Suprapubic skin (tissue), 4 donors: ENCODE measurements at regions not wholly inside any gene's neighbourhood (a gene's known extent, or its start where the extent isn't known, plus 50 kb on each side); places are given as distances from the start of the nearest gene placed in this dataset.

Source experiments
- DNase-seq, 2 donors: peaks; one replicate each; pipeline ENCODE4 v3.0.0-alpha.2; 2019; ENCODE audit warnings: low spot score in 2 of 2
- H3K27ac ChIP-seq: fragments of 200-600 bp; sonication (generic); one replicate; pipeline ENCODE4 v1.5.1; 2019
- H3K27me3 ChIP-seq: fragments of 200-600 bp; sonication (generic); one replicate; pipeline ENCODE4 v1.5.1; 2019
- H3K36me3 ChIP-seq: fragments of 200-600 bp; sonication (generic); one replicate; pipeline ENCODE4 v1.5.1; 2019
- H3K4me1 ChIP-seq: fragments of 200-600 bp; sonication (generic); one replicate; pipeline ENCODE4 v1.5.1; 2019
- H3K4me3 ChIP-seq: fragments of 200-600 bp; sonication (generic); one replicate; pipeline ENCODE4 v1.5.1; 2019; ENCODE audit warnings: mild to moderate bottlenecking
- H3K9me3 ChIP-seq: fragments of 200-600 bp; sonication (generic); one replicate; pipeline ENCODE4 v1.5.1; 2019
- EP300 ChIP-seq: sonication (generic); formaldehyde crosslinking; IDR thresholded peaks from one replicate; pipeline ENCODE4 v1.6.1; 2017; ENCODE audit warnings: antibody characterized with exemption
- POLR2A ChIP-seq, 2 donors: fragments of 450-650 bp; IDR thresholded peaks; one replicate each; pipeline ENCODE4 v1.6.1; 2017; ENCODE audit warnings: antibody characterized with exemption in 2 of 2, mild to moderate bottlenecking in 2 of 2, moderate library complexity in 2 of 2
- POLR2AphosphoS5 ChIP-seq, 3 donors: sonication (generic); formaldehyde crosslinking; IDR thresholded peaks; one replicate each; pipeline ENCODE4 v1.6.1; 2017; ENCODE audit warnings: antibody characterized with exemption in 3 of 3
- WGBS: methylation state at CpG from one replicate; pipeline ENCODE4 v1.1.5; 2018; 5-methylcytosine and 5-hydroxymethylcytosine counted together
- TF ChIP-seq, protein P1 (sequence below), 2 donors: fragments of 200-600 bp in 1 of 2; fragments of 450-650 bp in 1 of 2; sonication (generic) in 1 of 2; IDR thresholded peaks; one replicate each; pipeline ENCODE4 v1.5.1; 2016 to 2019; ENCODE audit warnings: antibody characterized with exemption in 2 of 2, mild to moderate bottlenecking in 1 of 2, moderate library complexity in 1 of 2

GRCh38 chr2:7929281-7929680, 752.6 kb upstream of the ID2 start:
- whole genome bisulfite sequencing, result 88% methylated on average over 9 of the region's 9 CpGs
- H3K4me1 ChIP-seq, result no peaks in the 10 kb centered on the region
- TF ChIP-seq POLR2AphosphoS5 (IDR thresholded peaks at IDR 0.05) (no peak), POLR2A (IDR thresholded peaks at IDR 0.05) (no peak), EP300 (no peak)
- TF ChIP-seq, protein P1, sequence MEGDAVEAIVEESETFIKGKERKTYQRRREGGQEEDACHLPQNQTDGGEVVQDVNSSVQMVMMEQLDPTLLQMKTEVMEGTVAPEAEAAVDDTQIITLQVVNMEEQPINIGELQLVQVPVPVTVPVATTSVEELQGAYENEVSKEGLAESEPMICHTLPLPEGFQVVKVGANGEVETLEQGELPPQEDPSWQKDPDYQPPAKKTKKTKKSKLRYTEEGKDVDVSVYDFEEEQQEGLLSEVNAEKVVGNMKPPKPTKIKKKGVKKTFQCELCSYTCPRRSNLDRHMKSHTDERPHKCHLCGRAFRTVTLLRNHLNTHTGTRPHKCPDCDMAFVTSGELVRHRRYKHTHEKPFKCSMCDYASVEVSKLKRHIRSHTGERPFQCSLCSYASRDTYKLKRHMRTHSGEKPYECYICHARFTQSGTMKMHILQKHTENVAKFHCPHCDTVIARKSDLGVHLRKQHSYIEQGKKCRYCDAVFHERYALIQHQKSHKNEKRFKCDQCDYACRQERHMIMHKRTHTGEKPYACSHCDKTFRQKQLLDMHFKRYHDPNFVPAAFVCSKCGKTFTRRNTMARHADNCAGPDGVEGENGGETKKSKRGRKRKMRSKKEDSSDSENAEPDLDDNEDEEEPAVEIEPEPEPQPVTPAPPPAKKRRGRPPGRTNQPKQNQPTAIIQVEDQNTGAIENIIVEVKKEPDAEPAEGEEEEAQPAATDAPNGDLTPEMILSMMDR (IDR thresholded peaks at IDR 0.05), result no peak

DNA sequence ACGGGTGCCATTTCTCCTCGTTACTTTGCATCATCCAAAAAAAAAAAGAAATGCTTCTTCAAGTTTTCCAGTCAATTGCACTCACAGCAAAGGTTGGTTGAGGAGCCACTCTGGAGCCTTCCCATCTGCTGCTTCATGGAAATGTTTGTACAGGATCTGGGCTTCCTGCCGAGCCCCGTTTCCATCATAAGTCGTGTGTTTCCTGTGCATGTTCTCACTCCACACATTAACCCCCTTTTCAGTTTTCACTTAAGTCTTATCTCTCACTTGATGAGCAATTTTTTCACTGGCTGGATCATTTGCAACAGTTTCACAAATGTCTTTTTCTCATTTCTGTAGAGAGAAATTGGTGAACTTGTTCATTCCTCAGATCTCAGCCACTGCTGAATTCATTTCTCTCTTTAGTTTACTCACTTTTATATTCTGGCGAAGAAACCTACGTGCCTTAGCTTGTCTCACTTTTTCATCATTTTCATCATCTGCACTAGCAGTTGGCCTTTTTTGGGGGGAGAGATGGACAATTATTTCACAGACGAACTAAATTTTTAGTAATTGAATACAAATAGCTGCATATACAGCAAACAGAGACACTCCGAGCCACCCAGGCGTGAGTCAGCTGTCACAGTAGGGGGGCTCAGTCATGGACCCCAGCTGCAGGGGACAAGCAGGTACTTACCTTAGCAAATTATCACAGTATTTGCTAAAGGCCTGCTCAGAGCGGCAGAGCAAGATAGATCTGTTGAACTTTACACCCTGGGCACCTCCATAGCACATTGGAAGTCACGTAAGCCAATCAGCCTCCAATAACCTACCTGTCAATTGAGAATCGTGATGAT, 750.8 kb upstream of the ID2 start:
- no peaks in the 10 kb centered on the region for H3K9me3 ChIP-seq
- H3K27me3 ChIP-seq, result no peaks in the 10 kb centered on the region
- H3K4me3 ChIP-seq, result no peak overlapping the region
- no peak overlapping the region for H3K27ac ChIP-seq
- DNase-seq, result no peak
- no peaks in the 10 kb centered on the region for H3K36me3 ChIP-seq
- 78% methylated on average over 13 of the region's 13 CpGs for WGBS
- no peak for TF ChIP-seq POLR2AphosphoS5 (IDR thresholded peaks at IDR 0.05)
- TF ChIP-seq, protein P1 (IDR thresholded peaks at IDR 0.05), result no peak
- TF ChIP-seq POLR2A (IDR thresholded peaks at IDR 0.05), result no peak
- no peak for TF ChIP-seq EP300
- no peaks in the 10 kb centered on the region for H3K4me1 ChIP-seq

More at GRCh38 chr2:7929281-7929680, 752.6 kb upstream of the ID2 start:
- Histone ChIP-seq H3K27me3 (no peaks in the 10 kb centered on the region), H3K36me3 (no peaks in the 10 kb centered on the region), H3K27ac (no peak overlapping the region), H3K9me3 (no peaks in the 10 kb centered on the region), H3K4me3 (no peak overlapping the region)
- DNase-seq, result no peak

GRCh38 chr2:7931808-7932207, 750.0 kb upstream of the ID2 start:
- no peaks in the 10 kb centered on the region for H3K27me3 ChIP-seq
- TF ChIP-seq, protein P1 (IDR thresholded peaks at IDR 0.05), result no peak
- TF ChIP-seq EP300 (no peak), POLR2A (IDR thresholded peaks at IDR 0.05) (no peak), POLR2AphosphoS5 (IDR thresholded peaks at IDR 0.05) (no peak)
- no peaks in the 10 kb centered on the region for H3K4me1 ChIP-seq
- 87% methylated on average over 4 of the region's 4 CpGs for WGBS
- H3K4me3 ChIP-seq, result no peak overlapping the region
- no peaks in the 10 kb centered on the region for H3K9me3 ChIP-seq
- no peak for DNase-seq
- no peak overlapping the region for H3K27ac ChIP-seq
- H3K36me3 ChIP-seq, result no peaks in the 10 kb centered on the region

- Histone ChIP-seq H3K9me3 (no peaks in the 10 kb centered on the region), H3K27ac (no peak overlapping the region), H3K36me3 (no peaks in the 10 kb centered on the region), H3K4me1 (no peaks in the 10 kb centered on the region), H3K27me3 (no peaks in the 10 kb centered on the region), H3K4me3 (no peak overlapping the region)
- TF ChIP-seq EP300 (no peak), POLR2A (IDR thresholded peaks at IDR 0.05) (no peak), POLR2AphosphoS5 (IDR thresholded peaks at IDR 0.05) (no peak)
- TF ChIP-seq, protein P1 (IDR thresholded peaks at IDR 0.05), result no peak
- DNase-seq, result no peak
- 65% methylated on average over 1 of the region's 1 CpG for WGBS
Observed at GRCh38 chr2:7933672-7934071, 748.2 kb upstream of the ID2 start.

- Histone ChIP-seq H3K36me3 (no peaks in the 10 kb centered on the region), H3K9me3 (no peaks in the 10 kb centered on the region), H3K27ac (no peak overlapping the region), H3K4me1 (no peaks in the 10 kb centered on the region), H3K27me3 (no peaks in the 10 kb centered on the region), H3K4me3 (no peak overlapping the region)
- no peak for DNase-seq
- no peak for TF ChIP-seq POLR2AphosphoS5 (IDR thresholded peaks at IDR 0.05)
- no peak for TF ChIP-seq POLR2A (IDR thresholded peaks at IDR 0.05)
- TF ChIP-seq EP300, result no peak
- TF ChIP-seq, protein P1 (IDR thresholded peaks at IDR 0.05), result no peak
- 98% methylated on average over 4 of the region's 4 CpGs for WGBS
Observed at GRCh38 chr2:7934476-7934875, 747.4 kb upstream of the ID2 start.
